SU-DHL-6 (cell line): ENCODE measurements at regions not wholly inside any gene's neighbourhood (a gene's known extent, or its start where the extent isn't known, plus 50 kb on each side); places are given as distances from the start of the nearest gene placed in this dataset.

ENCODE experiments used
- H2AFZ ChIP-seq: fragments of 200-600 bp; sonication (generic); 2 replicates; pipeline ENCODE4 v1.6.1; 2014; ENCODE audit warnings: low read depth, mild to moderate bottlenecking, moderate library complexity, mixed read lengths, antibody characterized with exemption, low read length; ENCODE audit not compliant: severe bottlenecking
- H3F3A ChIP-seq: fragments of 200-600 bp; shearing (Covaris generic); 2 replicates; pipeline ENCODE4 v1.6.0; 2016; ENCODE audit warnings: antibody characterized with exemption, mild to moderate bottlenecking; ENCODE audit not compliant: insufficient read depth
- H3K27ac ChIP-seq: fragments of 200-600 bp; sonication (generic); 2 replicates; pipeline ENCODE4 v1.5.1; 2016; ENCODE audit warnings: low read depth, mild to moderate bottlenecking, low read length, moderate library complexity, mixed read lengths
- H3K27me3 ChIP-seq: fragments of 200-600 bp; sonication (generic), shearing (Covaris generic); 2 replicates; pipeline ENCODE4 v1.6.0; 2014; ENCODE audit warnings: mild to moderate bottlenecking, low read length
- H3K36me3 ChIP-seq: fragments of 200-600 bp; sonication (generic); 2 replicates; pipeline ENCODE4 v1.6.1; 2014; ENCODE audit warnings: mild to moderate bottlenecking, low read length, mixed read lengths
- H3K4me2 ChIP-seq: fragments of 300-600, 200-600 bp; shearing (Covaris generic), sonication (generic); 2 replicates; pipeline ENCODE4 v1.6.0; 2014; ENCODE audit warnings: low read length, low read depth, mild to moderate bottlenecking; ENCODE audit not compliant: poor library complexity, severe bottlenecking
- H3K4me3 ChIP-seq: fragments of 200-600 bp; sonication (generic); 2 replicates; pipeline ENCODE4 v1.5.1; 2014; ENCODE audit warnings: antibody characterized with exemption, low read length, mild to moderate bottlenecking, mixed read lengths; ENCODE audit not compliant: insufficient read depth, poor library complexity, severe bottlenecking
- H3K79me2 ChIP-seq: fragments of 200-600 bp; sonication (generic); 2 replicates; pipeline ENCODE4 v1.6.1; 2014; ENCODE audit warnings: mild to moderate bottlenecking, low read length, moderate library complexity; ENCODE audit not compliant: insufficient read depth
- H3K9ac ChIP-seq: fragments of 200-600 bp; sonication (generic); 2 replicates; pipeline ENCODE4 v1.7.0; 2014; ENCODE audit warnings: mild to moderate bottlenecking, low read length
- H3K9me2 ChIP-seq: fragments of 200-600 bp; sonication (generic); replicated peaks from 2 replicates; pipeline ENCODE4 v1.6.1; 2014; ENCODE audit warnings: low read length; ENCODE audit not compliant: insufficient read depth
- H3K9me3 ChIP-seq: fragments of 200-600 bp; sonication (generic); 2 replicates; pipeline ENCODE4 v1.6.1; 2014; ENCODE audit warnings: low read length, mixed read lengths; ENCODE audit not compliant: insufficient read depth
- H4K20me1 ChIP-seq: fragments of 200-600 bp; sonication (generic); 2 replicates; pipeline ENCODE4 v1.6.1; 2014; ENCODE audit warnings: low read depth, mild to moderate bottlenecking, antibody characterized with exemption, low read length, moderate library complexity, mixed read lengths
- EZH2phosphoT487 ChIP-seq: fragments of 200-600 bp; sonication (generic), shearing (Covaris generic); conservative IDR thresholded peaks from 2 replicates; pipeline ENCODE4 v1.6.1; 2018; ENCODE audit warnings: mild to moderate bottlenecking, antibody characterized with exemption, low read length, moderate library complexity, mixed read lengths
- TF ChIP-seq, protein P1 (sequence below): fragments of 200-600 bp; sonication (generic); IDR thresholded peaks from one replicate; pipeline ENCODE4 v1.5.1; 2017; ENCODE audit warnings: antibody characterized with exemption, mild to moderate bottlenecking, low read length, moderate library complexity; ENCODE audit not compliant: insufficient read depth, poor library complexity, severe bottlenecking

DNA sequence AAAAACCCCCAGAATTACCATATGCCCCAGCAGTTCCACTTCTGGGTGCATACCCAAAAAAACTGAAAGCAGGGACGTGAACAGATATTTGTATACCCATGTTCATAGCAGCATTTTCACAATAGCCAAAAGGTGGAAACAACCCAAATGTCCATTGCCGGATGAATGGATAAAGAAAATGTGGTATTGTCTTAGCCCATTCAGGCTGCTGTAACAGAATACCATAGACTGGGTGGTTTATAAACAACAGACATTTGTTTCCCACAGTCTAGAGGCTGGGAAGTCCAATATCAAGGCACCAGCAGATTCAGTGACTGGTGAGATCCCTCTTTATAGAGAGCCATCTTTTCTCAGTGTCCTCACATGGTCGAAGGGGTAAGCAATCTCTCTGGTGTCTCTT lies 182.1 kb upstream of the ANKRD28 start:
- Histone ChIP-seq H3K27ac (no peak overlapping the region), H3F3A (no peaks in the 10 kb centered on the region), H3K36me3 (no peaks in the 10 kb centered on the region), H2AFZ (no peak overlapping the region), H3K9me2 (no peaks in the 10 kb centered on the region), H3K27me3 (no peaks in the 10 kb centered on the region), H3K79me2 (no peaks in the 10 kb centered on the region), H3K9me3 (no peaks in the 10 kb centered on the region), H3K4me3 (no peak overlapping the region), H3K9ac (no peak overlapping the region), H4K20me1 (no peaks in the 10 kb centered on the region), H3K4me2 (no peak overlapping the region)
- TF ChIP-seq, protein P1, sequence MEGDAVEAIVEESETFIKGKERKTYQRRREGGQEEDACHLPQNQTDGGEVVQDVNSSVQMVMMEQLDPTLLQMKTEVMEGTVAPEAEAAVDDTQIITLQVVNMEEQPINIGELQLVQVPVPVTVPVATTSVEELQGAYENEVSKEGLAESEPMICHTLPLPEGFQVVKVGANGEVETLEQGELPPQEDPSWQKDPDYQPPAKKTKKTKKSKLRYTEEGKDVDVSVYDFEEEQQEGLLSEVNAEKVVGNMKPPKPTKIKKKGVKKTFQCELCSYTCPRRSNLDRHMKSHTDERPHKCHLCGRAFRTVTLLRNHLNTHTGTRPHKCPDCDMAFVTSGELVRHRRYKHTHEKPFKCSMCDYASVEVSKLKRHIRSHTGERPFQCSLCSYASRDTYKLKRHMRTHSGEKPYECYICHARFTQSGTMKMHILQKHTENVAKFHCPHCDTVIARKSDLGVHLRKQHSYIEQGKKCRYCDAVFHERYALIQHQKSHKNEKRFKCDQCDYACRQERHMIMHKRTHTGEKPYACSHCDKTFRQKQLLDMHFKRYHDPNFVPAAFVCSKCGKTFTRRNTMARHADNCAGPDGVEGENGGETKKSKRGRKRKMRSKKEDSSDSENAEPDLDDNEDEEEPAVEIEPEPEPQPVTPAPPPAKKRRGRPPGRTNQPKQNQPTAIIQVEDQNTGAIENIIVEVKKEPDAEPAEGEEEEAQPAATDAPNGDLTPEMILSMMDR = no peak
- TF ChIP-seq EZH2phosphoT487 = no peak

DNA sequence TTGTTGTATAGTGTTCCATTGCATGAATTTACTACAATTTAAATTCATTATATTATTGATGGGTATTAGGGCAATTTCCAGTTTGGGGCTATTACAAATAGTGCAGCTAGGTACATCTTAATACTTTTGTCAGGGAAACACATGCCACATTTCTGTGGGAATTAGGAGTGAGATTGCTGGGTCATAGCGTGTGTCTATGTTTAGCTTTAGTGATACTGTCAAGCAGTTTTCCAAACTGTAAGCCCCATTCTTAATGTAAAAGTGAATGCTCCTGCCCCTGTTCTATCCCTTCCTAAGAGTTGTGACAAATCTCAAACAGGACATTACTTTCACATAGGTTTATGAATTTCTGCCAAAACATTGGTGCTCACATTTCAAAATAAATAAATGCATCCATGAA lies 184.5 kb upstream of the ANKRD28 start:
- H3K27me3 ChIP-seq = no peaks in the 10 kb centered on the region
- H3K9ac ChIP-seq = no peak overlapping the region
- no peaks in the 10 kb centered on the region for H3K9me2 ChIP-seq
- no peaks in the 10 kb centered on the region for H3K79me2 ChIP-seq
- H3K27ac ChIP-seq = no peak overlapping the region
- H3K4me2 ChIP-seq = no peak overlapping the region
- no peak for TF ChIP-seq EZH2phosphoT487
- TF ChIP-seq, protein P1 = no peak
- H3K4me3 ChIP-seq = no peak overlapping the region
- no peaks in the 10 kb centered on the region for H3K9me3 ChIP-seq
- no peaks in the 10 kb centered on the region for H4K20me1 ChIP-seq
- H2AFZ ChIP-seq = no peak overlapping the region
- H3K36me3 ChIP-seq = no peaks in the 10 kb centered on the region
- H3F3A ChIP-seq = no peaks in the 10 kb centered on the region

DNA sequence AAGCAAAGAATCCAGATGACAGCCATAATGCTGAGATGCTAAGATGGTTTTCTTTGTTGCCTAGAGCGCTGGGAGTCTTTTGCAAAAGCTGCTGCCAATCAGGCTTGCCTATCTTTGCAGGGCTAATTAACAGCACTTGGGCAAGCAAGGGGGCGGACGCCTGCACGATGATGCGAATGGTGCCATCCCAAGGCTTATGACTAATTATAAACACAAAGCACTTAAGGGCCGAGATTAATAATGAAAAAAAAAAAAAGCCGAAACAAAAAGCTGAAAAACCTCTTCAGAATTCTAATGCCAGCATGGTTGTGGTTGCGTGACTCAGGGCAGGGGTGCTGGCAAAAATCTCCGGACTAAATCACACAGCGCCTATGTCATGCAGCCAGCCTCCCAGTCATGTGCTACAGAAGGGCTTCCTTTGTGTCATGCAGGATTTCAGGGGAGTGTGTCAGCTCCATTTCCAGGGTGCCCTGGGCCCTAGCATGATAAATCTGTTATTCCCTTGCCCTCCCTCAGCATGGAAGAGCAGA lies 185.0 kb upstream of the ANKRD28 start:
- H3K79me2 ChIP-seq = no peaks in the 10 kb centered on the region
- H3K27ac ChIP-seq = no peak overlapping the region
- no peaks in the 10 kb centered on the region for H3K9me3 ChIP-seq
- H3K27me3 ChIP-seq = no peaks in the 10 kb centered on the region
- TF ChIP-seq EZH2phosphoT487 = no peak
- TF ChIP-seq, protein P1 = no peak
- no peaks in the 10 kb centered on the region for H3K9me2 ChIP-seq
- no peak overlapping the region for H3K9ac ChIP-seq
- H3K4me3 ChIP-seq = no peak overlapping the region
- H3F3A ChIP-seq = no peaks in the 10 kb centered on the region
- no peak overlapping the region for H2AFZ ChIP-seq
- H3K4me2 ChIP-seq = no peak overlapping the region
- no peaks in the 10 kb centered on the region for H3K36me3 ChIP-seq
- no peaks in the 10 kb centered on the region for H4K20me1 ChIP-seq

DNA sequence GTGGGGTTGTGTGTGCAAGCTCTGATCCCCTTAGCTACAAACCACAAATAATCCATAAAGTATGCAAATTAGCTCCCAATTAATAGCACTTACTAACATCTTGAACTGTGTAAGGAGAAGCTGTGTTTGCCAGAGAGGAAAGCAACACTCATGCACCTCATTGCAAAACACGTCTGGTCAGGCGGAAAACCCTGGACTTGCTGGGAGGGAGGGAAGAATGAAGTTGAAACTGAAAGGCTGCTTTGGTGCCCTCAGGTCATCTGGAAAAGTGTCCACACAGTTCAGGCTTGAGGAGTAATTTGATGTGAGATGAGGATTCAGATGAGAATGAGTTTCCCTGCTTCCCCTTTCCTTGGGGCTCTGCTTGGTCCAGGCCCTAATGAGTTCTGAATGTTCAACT lies 185.5 kb upstream of the ANKRD28 start:
- no peaks in the 10 kb centered on the region for H3K9me2 ChIP-seq
- no peak overlapping the region for H3K4me3 ChIP-seq
- H3K79me2 ChIP-seq = no peaks in the 10 kb centered on the region
- H3K9me3 ChIP-seq = no peaks in the 10 kb centered on the region
- no peaks in the 10 kb centered on the region for H3K27me3 ChIP-seq
- no peak overlapping the region for H3K27ac ChIP-seq
- H3K4me2 ChIP-seq = no peak overlapping the region
- H3F3A ChIP-seq = no peaks in the 10 kb centered on the region
- no peak overlapping the region for H3K9ac ChIP-seq
- H4K20me1 ChIP-seq = no peaks in the 10 kb centered on the region
- no peak overlapping the region for H2AFZ ChIP-seq
- no peak for TF ChIP-seq EZH2phosphoT487
- TF ChIP-seq, protein P1 = no peak
- no peaks in the 10 kb centered on the region for H3K36me3 ChIP-seq
